Hematopoietic multipotent progenitor cell treated with erythropoietin and hydrocortisone succinate and interleukin-3 and kit ligand, for 4 days (in vitro differentiated cells): ENCODE measurements at regions not wholly inside any gene's neighbourhood (a gene's known extent, or its start where the extent isn't known, plus 50 kb on each side); places are given as distances from the start of the nearest gene placed in this dataset.
"Not testable (repeated sequence)": the region's sequence is repeated elsewhere in the genome, so short reads cannot be mapped to it uniquely, and the experiment has no call there.

Experiments used
- DNase-seq: peaks from one replicate; pipeline ENCODE4 v3.0.0-alpha.2; 2015

- no peak for DNase-seq
These were observed 442.4 kb downstream of the FRK start for GRCh38 chr6:115618256-115618655.

GRCh38 chr6:115617031-115617430 is 443.7 kb downstream of the FRK start:
- DNase-seq = no peak

- no peak for DNase-seq
These were observed 447.2 kb downstream of the FRK start for GRCh38 chr6:115613488-115613887.

- DNase-seq = no peak
These were observed 447.8 kb downstream of the FRK start for GRCh38 chr6:115612796-115613479.

GRCh38 chr6:115612216-115612615 is 448.5 kb downstream of the FRK start:
- no peak for DNase-seq

GRCh38 chr6:115610696-115611095 is 450.0 kb downstream of the FRK start:
- no peak for DNase-seq

- no peak for DNase-seq
These were observed 451.6 kb downstream of the FRK start for GRCh38 chr6:115609111-115609510.

- no peak for DNase-seq
These were observed 458.2 kb downstream of the FRK start for GRCh38 chr6:115602466-115602865.

- DNase-seq = no peak
These were observed 459.2 kb downstream of the FRK start for GRCh38 chr6:115601509-115601908.

- no peak for DNase-seq
These were observed 459.6 kb downstream of the FRK start for GRCh38 chr6:115601064-115601463.

GRCh38 chr6:115594891-115595290 is 465.8 kb downstream of the FRK start:
- no peak for DNase-seq

- DNase-seq = no peak
These were observed 468.7 kb downstream of the FRK start for GRCh38 chr6:115592025-115592424.

- DNase-seq = not testable (repeated sequence)
These were observed 471.6 kb downstream of the FRK start for GRCh38 chr6:115589072-115589471.

- DNase-seq = no peak
These were observed 477.4 kb downstream of the FRK start for GRCh38 chr6:115583290-115583689.

GRCh38 chr6:115582386-115582785 is 478.3 kb downstream of the FRK start:
- DNase-seq = no peak

- not testable (repeated sequence) for DNase-seq
These were observed 481.1 kb downstream of the FRK start for GRCh38 chr6:115579565-115579964.

GRCh38 chr6:115577270-115577669 is 483.4 kb downstream of the FRK start:
- DNase-seq = no peak

- DNase-seq = no peak
These were observed 485.4 kb downstream of the FRK start for GRCh38 chr6:115575285-115575684.

- DNase-seq = no peak
These were observed 486.8 kb downstream of the FRK start for GRCh38 chr6:115573861-115574260.

GRCh38 chr6:115570331-115570730 is 490.4 kb downstream of the FRK start:
- DNase-seq = no peak

- DNase-seq = no peak
These were observed 506.6 kb downstream of the FRK start for GRCh38 chr6:115554060-115554459.

- no peak for DNase-seq
These were observed 509.2 kb downstream of the FRK start for GRCh38 chr6:115551527-115551926.

GRCh38 chr6:115545672-115545986 is 515.1 kb downstream of the FRK start:
- DNase-seq = no peak

- DNase-seq = no peak
These were observed 515.7 kb downstream of the FRK start for GRCh38 chr6:115544765-115545671.
